ENCODE measurements at regions not wholly inside any gene's neighbourhood (a gene's known extent, or its start where the extent isn't known, plus 50 kb on each side); places are given as distances from the start of the nearest gene placed in this dataset.

GRCh38 chr15:94731286-94731685 is 499.9 kb downstream of the MCTP2 start (continued):
- TF ChIP-seq CREB5 (CRISPR knock-in tag; IDR thresholded peaks at IDR 0.05; ENCODE audit: low read depth): no peak

GRCh38 chr15:94734460-94734859 is 503.1 kb downstream of the MCTP2 start:
- ATAC-seq: no peak
- TF ChIP-seq OSR1 (CRISPR knock-in tag; IDR thresholded peaks at IDR 0.05) (no peak), SNAI2 (CRISPR knock-in tag; IDR thresholded peaks at IDR 0.05) (no peak), ZFP3 (CRISPR knock-in tag; IDR thresholded peaks at IDR 0.05) (no peak), CREB5 (CRISPR knock-in tag; IDR thresholded peaks at IDR 0.05; ENCODE audit: low read depth) (no peak), POU6F1 (CRISPR knock-in tag; IDR thresholded peaks at IDR 0.05; ENCODE audit: borderline replicate concordance, low read depth) (no peak), ZNF565 (CRISPR knock-in tag; conservative IDR thresholded peaks at IDR 0.05; ENCODE audit: low read depth) (no peak), ARNTL (CRISPR knock-in tag; IDR thresholded peaks at IDR 0.05; ENCODE audit: borderline replicate concordance, low read depth) (no peak), CSDC2 (CRISPR knock-in tag; IDR thresholded peaks at IDR 0.05) (no peak)

- ATAC-seq: no peak
- TF ChIP-seq CSDC2 (CRISPR knock-in tag; IDR thresholded peaks at IDR 0.05) (no peak), ZNF8 (CRISPR knock-in tag; IDR thresholded peaks at IDR 0.05) (no peak), ESRRG (CRISPR knock-in tag; IDR thresholded peaks at IDR 0.05) (no peak), ZFP3 (CRISPR knock-in tag; IDR thresholded peaks at IDR 0.05) (no peak), ZFP30 (CRISPR knock-in tag; IDR thresholded peaks at IDR 0.05) (no peak), ISL1 (CRISPR knock-in tag; IDR thresholded peaks at IDR 0.05) (no peak), PPARA (CRISPR knock-in tag; IDR thresholded peaks at IDR 0.05; ENCODE audit: borderline replicate concordance) (no peak), RARB (CRISPR knock-in tag; IDR thresholded peaks at IDR 0.05) (no peak), TOX (CRISPR knock-in tag; IDR thresholded peaks at IDR 0.05; ENCODE audit: borderline replicate concordance) (no peak), POU6F1 (CRISPR knock-in tag; IDR thresholded peaks at IDR 0.05; ENCODE audit: borderline replicate concordance, low read depth) (no peak), TSHZ2 (CRISPR knock-in tag; IDR thresholded peaks at IDR 0.05) (no peak), GLIS3 (CRISPR knock-in tag; IDR thresholded peaks at IDR 0.05) (no peak), BACH2 (CRISPR knock-in tag; IDR thresholded peaks at IDR 0.05; ENCODE audit: borderline replicate concordance) (no peak)
Observed at GRCh38 chr15:94736236-94736635, 504.9 kb downstream of the MCTP2 start.

GRCh38 chr15:94739639-94740038 is 508.3 kb downstream of the MCTP2 start:
- ATAC-seq: no peak
- TF ChIP-seq PATZ1 (CRISPR knock-in tag; IDR thresholded peaks at IDR 0.05; ENCODE audit: borderline replicate concordance) (no peak), ZC3H10 (CRISPR knock-in tag; IDR thresholded peaks at IDR 0.05) (no peak), CSDC2 (CRISPR knock-in tag; IDR thresholded peaks at IDR 0.05) (no peak), ZNF70 (CRISPR knock-in tag; IDR thresholded peaks at IDR 0.05) (no peak), OSR1 (CRISPR knock-in tag; IDR thresholded peaks at IDR 0.05) (no peak), POU6F1 (CRISPR knock-in tag; IDR thresholded peaks at IDR 0.05; ENCODE audit: borderline replicate concordance, low read depth) (no peak), TOX (CRISPR knock-in tag; IDR thresholded peaks at IDR 0.05; ENCODE audit: borderline replicate concordance) (no peak)

Data from SK-N-SH treated with all-trans-retinoic acid at 6 μM for 48 hours (cell line).